Right renal pelvis (tissue), 4 donors: ENCODE measurements at regions not wholly inside any gene's neighbourhood (a gene's known extent, or its start where the extent isn't known, plus 50 kb on each side); places are given as distances from the start of the nearest gene placed in this dataset.
A peak's percentile ranks its signal among the peaks of the same experiment; 100 is the strongest.
"Not testable (repeated sequence)": the region's sequence is repeated elsewhere in the genome, so short reads cannot be mapped to it uniquely, and the experiment has no call there.

Experiments
- DNase-seq, 4 donors: peaks; one replicate each; pipeline ENCODE4 v3.0.0-alpha.2; 2013; ENCODE audit warnings: low read depth in 4 of 4, low spot score in 3 of 4, missing footprints in 1 of 4

GRCh38 chr15:67943475-67943874, 103.6 kb upstream of the RNU6-1 start:
- no peak for DNase-seq

DNA sequence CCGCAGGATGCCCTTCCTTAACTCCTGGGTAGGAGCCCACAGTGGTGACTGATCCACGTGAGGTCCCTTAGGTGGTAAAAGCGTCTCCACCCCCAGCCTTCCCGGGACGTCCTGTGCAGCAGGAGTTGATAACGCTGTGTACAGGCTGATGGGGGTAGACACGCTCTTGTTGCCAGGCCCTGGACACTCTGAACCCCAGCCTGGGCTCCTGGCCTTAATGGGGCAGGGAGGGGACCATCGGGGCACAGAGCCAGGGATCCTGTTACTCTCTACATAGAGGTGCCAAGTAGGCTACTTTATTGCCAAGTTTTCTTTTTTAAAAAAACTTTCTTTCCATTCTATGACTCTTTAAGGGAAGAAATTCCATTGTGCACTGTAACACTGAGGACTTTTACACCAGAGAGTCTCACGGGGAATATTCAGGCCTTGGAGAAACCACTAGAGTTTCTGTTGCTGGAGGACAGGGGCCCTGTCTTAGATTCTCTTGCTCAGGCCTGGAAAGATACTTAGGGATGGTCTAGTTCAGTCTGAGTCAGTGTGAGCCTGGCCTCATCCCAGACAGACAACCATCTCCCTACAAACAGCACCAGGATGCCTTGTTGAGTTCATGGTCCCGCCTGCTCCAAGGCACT, 104.3 kb upstream of the RNU6-1 start:
- DNase-seq: no peak

- DNase-seq: no peak
Observed at GRCh38 chr15:67945131-67945530, 105.3 kb upstream of the RNU6-1 start.

- DNase-seq: peak in 2 of 4 donors; percentile 39 to 51
Observed at GRCh38 chr15:67945951-67946700, 106.3 kb upstream of the RNU6-1 start.

- DNase-seq: no peak
Observed at GRCh38 chr15:67946701-67947100, 106.9 kb upstream of the RNU6-1 start.

DNA sequence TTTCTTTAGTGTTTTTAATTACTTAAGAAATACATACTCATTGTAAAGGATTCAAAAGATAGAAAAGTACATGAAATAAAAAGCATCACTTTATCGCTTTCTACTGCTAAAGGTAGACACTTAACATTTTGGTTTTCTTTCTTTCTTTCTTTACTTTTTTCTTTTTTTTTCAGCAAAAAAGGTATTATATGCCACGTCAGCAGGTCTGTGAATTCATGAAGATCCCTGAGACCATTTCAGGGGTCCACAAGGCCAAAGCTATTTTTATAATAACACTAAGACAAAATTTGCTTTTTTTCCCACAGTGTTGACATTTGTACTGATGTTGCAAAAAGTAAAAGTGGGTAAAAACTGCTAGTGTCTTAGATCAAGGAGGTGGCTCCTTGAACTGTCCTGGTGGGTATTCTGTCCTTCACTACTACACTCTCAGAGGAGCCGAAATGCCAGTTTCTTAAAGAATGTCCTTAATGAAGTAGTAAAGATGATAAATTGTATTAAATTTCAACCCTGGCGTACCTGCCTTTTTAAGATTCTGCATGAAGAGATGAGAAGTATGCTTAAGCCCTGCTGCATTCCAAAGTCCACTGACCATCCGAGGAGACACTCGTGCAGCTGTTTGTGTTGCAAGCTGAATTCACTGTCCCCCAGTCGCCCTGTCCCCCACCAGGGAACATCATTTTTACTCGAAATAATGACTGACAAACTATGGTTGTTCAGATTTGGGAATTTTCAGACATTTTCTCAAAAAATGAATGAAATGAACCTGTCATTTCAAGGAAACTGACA, 106.7 kb upstream of the PIAS1 start:
- DNase-seq: no peak

DNA sequence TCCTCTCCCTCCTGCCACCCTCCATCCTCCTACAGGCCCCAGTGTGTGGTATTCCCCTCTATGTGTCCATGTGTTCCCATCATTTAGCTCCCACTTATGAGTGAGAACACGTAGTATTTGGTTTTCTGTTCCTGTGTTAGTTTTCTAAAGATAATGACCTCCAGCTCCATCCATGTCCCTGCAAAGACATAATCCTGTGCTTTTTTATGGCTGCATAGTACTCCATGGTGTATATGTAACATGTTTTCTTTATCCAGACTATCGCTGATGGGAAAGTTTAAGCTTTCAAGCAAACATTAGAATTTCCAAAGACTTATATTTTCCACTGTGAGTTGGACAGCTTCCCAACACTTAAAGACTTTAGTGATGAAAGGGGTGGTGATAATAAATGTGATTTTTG, 105.9 kb upstream of the PIAS1 start:
- DNase-seq: no peak

DNA sequence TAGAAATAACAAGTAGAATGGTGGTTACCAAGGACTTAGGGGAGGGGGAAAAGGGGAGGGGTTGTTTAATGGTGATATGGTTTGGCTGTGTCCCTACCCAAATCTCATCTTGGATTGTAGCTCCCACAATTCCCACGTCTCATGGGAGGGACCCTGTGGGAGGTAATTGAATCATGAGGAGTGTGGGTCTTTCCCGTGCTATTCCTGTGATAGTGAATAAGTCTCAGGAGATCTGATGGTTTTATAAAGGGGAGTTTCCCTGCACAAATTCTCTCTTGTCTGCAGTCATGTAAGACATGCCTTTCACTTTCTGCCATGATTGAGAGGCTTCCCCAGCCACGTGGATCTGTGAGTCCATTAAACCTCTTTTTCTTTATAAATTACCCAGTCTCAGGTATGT, 102.9 kb upstream of the PIAS1 start:
- DNase-seq: not testable (repeated sequence)

DNA sequence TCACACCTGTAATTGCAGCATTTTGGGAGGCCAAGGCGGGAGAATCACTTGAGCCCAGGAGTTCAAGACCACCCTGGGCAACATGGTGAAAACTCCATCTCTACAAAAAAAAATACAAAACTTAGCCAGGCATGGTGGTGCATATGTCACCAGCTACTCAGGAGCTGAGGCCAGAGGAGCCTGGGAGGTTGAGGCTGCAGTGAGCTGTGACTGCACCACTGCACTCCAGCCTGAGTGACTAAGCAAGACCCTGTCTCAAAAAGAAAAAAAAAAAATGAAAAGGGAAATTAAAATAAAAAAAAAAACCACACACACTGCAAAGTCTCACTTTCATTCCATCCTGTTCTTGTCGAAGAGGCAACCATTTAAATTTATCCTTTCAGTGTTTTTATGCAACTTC, 100.8 kb upstream of the PIAS1 start:
- no peak for DNase-seq

GRCh38 chr15:67955252-67955651, 98.9 kb upstream of the PIAS1 start:
- no peak for DNase-seq

DNA sequence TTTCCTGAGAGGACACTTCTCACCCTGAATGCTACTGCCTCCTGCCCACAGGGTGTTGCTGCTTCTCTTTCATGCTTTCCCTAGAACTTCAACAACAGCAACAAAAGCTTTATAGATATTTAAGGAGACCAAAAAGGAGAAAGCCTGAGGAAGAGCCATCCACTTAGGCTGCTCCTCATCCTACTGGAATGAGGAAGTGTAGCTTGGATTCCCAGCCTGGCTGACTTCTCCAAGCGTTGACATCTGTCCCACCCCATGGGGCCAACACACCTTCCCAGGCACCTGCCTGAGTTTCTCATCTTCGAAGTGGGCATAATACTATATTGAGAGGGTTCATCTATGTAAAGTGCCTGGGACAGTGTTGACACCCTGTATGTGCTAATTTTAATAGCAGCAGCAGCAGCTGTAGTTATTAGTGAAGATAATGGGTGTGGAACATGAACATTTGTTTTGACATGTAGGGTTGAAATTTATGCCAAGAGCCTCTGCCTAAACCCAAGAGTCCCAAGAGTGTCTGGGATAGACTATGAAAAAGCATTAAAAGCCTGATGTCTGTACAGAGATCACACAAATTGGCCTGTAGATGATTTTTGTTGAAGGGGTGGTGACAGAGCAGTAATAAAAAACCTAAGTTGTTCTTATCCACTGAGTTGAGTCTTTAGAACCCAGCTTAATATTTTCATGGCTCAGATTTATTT, 96.5 kb upstream of the PIAS1 start:
- DNase-seq: no peak

DNA sequence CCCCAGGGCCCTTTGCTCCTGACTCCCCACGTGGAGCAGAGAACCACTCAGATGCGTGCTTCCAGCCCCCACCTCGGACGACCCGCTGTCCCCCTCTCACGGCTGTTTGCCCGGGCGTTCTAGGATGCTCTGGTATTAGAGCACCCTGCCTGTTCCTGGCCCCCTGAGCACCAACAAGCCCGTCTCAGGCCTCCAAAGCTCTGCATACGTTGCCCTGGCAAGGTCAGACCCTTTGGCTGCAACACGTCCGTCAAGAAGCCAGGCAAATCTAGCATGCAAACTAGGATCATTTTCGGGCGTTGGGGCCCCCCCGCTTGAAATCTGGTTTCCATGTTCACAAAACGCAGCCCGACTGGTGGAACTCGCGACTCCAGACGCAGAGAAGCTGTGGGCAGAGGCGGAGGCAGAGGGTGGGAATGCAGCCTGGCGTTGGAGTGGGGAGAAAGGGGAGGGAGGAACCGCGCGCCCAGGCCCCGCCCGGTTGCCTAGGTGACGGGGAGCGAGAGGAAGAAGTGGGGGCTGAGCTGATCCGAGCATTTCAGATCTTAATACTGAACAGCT, 86.2 kb upstream of the PIAS1 start:
- peak in 2 of 4 donors; percentile 40 to 56 for DNase-seq

DNA sequence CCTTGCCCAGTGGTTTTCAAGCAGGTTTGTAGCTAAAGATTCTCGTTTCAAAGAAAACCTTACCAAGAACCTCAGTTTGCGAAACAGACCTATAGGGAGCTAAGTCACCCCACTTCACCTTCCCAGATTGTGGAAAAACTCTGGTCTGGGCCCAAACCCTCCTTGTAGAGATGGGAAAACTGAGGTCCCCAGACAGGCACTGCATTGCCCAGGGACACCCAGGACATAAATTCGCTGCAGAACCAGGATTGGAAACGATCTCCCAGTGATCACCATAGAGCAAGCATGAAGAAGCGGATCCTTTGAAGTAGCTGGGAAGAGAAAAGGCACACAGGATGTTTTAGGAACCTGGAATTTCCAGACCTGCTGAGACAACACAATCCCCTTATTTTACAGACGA, 85.6 kb upstream of the PIAS1 start:
- DNase-seq: no peak

DNA sequence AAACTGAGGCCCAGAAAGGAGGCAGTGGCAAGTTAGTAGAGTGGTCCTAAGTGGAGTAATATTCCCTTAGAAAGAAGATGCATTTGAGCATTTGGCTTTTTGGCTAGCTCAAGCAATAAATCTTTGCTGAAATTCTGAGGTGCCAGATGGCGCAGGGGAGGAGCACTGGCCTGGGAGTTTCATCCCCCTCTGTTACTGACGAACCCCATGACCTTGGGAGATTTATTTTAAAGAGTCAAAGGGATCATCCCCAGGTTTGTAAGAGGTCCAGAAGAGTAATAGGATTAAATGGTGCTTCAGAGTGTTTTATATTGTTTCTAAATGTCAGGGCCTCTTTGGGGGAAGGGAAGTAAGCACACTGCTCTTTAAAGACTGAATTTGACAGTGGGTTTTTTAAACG, 85.1 kb upstream of the PIAS1 start:
- DNase-seq: no peak

GRCh38 chr15:67969892-67970291, 84.2 kb upstream of the PIAS1 start:
- DNase-seq: no peak

DNA sequence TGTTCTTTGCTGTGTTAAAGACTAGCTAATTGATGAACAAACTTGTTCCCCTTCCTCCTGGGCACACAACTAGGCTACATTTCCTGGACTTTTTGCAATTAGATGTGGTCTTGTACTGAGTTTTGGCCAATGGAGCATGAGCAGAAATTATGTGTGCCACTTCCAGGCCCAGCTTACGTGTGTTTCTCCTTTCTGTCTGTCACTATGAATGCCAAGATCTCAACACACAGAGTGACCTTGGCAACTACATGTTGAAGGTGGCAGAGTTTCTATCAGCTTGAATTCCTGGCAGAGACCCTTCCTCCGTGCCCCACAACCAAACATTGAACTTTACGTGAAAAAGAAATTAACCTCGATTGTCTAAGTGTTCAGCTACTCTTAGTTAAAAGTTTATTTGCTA, 81.7 kb upstream of the PIAS1 start:
- DNase-seq: no peak

DNA sequence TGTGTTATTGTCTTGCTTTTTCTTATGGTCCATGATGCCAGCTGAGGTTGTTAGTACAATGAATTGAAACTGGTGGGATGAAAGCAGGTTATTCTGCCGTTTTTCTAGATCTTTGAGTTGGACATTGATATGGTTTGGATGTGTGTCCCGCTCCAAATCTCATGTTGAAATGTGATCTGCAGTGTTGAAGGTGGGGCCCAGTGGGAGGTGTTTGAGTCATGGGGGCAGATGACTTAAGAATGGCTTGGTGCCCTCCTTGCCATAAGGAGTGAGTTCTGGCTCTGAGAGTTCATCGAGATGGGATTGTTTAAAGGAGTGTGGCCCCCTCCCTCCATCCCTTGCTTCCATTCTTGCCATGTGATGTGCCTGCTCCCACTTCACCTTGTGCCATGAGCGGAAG, 80.3 kb upstream of the PIAS1 start:
- no peak for DNase-seq

DNA sequence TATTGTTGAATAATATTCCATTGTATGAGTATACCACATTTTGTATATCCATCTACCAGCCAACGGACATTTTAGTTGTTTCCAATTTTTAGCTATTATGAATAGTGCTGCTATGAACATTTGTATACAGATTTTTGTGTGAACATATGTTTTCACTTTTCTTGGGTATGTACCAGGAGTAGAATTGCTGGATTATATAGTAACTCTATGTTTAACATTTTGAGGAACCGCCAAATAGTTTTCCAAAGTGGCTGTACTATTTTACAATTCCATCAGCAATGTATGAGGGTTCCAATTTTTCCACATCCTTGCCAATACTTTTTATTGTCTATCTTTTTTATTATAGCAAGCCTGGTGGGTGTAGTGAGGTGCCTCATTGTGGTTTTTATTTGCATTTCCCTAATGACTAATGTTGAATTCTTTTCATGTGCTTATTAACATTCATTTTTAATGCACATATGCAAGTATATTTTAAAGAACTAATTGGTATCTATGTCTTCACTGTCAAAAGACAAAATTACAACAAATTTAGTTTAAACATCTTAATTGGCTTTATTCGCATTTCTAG, 77.5 kb upstream of the PIAS1 start:
- DNase-seq: no peak

DNA sequence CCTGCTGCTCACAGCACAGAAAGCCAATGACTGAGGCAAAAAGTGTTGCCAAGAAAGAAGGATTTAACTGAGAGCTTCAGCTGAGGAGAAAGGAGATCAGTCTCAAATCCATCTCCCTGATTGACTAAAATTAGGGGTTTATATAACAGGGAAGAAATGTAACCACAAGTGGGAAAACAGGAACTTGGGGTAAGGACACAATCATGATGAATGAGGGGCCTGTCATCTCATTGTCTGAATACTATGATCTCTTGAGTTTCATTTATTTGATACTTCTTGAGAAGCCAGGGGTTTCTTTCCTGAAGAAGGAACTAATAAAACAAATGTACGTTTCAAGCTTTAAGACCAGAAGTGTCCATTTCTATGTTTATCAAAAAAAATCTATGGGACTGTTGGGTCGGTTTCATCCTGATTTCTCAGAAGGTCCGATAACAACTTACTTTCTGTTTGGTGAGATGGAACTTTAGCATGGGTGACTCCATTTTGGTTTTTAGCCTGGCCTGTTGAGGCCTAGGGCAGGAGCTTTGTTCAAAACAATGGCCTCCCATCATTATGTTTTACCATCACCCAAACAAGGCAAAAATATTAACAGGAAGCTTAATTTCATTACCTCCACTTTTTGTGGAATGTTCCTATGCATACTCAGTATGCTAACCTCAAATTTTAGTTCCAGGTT, 76.6 kb upstream of the PIAS1 start:
- no peak for DNase-seq

- DNase-seq: no peak
Observed at GRCh38 chr15:67979281-67979680, 74.8 kb upstream of the PIAS1 start.
